ENCODE measurements at regions not wholly inside any gene's neighbourhood (a gene's known extent, or its start where the extent isn't known, plus 50 kb on each side); places are given as distances from the start of the nearest gene placed in this dataset.

GRCh38 chr6:130314271-130314670, 51.5 kb upstream of the TMEM200A start:
- no peak for ATAC-seq

- ATAC-seq, result no peak
Measured at GRCh38 chr6:130313206-130313605, 52.6 kb upstream of the TMEM200A start.

GRCh38 chr6:130309028-130309427, 56.8 kb upstream of the TMEM200A start:
- ATAC-seq, result no peak

- ATAC-seq, result no peak
Measured at GRCh38 chr6:130307752-130308361, 58.0 kb upstream of the TMEM200A start.

- no peak for ATAC-seq
Measured at GRCh38 chr6:130306377-130306776, 59.4 kb upstream of the TMEM200A start.

GRCh38 chr6:130303431-130303830, 62.4 kb upstream of the TMEM200A start:
- no peak for ATAC-seq

- no peak for ATAC-seq
Measured at GRCh38 chr6:130298258-130298657, 67.6 kb upstream of the TMEM200A start.

GRCh38 chr6:130296854-130297253, 69.0 kb upstream of the TMEM200A start:
- no peak for ATAC-seq

GRCh38 chr6:130293800-130294199, 71.0 kb upstream of the SAMD3 start:
- peak; percentile 62 for ATAC-seq

- no peak for ATAC-seq
Measured at GRCh38 chr6:130288065-130288464, 65.3 kb upstream of the SAMD3 start.

- ATAC-seq, result no peak
Measured at GRCh38 chr6:130282234-130282995, 59.7 kb upstream of the SAMD3 start.

GRCh38 chr6:130276507-130276906, 53.8 kb upstream of the SAMD3 start:
- ATAC-seq, result no peak

GRCh38 chr6:130274007-130274406, 51.3 kb upstream of the SAMD3 start:
- ATAC-seq, result no peak

Measured in esophagus mucosa (tissue), 1 donor.